HEK293T (cell line): ENCODE measurements at regions not wholly inside any gene's neighbourhood (a gene's known extent, or its start where the extent isn't known, plus 50 kb on each side); places are given as distances from the start of the nearest gene placed in this dataset.

ENCODE experiments used
- BHLHE40 ChIP-seq: fragments of 450-650 bp; IDR thresholded peaks from 2 replicates; pipeline ENCODE4 v1.6.1; 2016; ENCODE audit warnings: mild to moderate bottlenecking, moderate library complexity, borderline replicate concordance
- ELF4 ChIP-seq: fragments of 450-650 bp; IDR thresholded peaks from 2 replicates; pipeline ENCODE4 v1.6.1; 2017; ENCODE audit warnings: antibody characterized with exemption
- L3MBTL2 ChIP-seq: fragments of 450-650 bp; conservative IDR thresholded peaks from 2 replicates; pipeline ENCODE4 v1.6.1; 2016; ENCODE audit warnings: mild to moderate bottlenecking

DNA sequence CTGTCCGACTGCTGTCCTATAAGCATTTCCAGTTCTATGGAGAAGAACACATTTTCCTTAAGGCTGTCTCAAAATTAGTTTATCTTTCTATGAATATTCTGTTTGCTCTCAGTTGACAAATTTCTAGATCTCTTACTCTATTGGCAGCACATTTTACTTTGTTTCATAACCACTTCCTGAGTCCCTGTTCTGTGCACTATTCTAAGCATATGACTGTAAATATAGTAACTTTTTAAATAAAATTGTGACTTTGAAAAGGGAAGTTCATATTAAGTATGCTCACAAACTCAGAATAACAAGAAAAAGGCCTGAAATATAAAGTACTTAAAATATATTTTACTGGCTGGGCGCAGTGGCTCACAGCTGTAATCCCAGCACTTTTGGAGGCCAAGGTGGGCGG lies 56.5 kb upstream of the HTR2A start:
- no peak for TF ChIP-seq ELF4
- TF ChIP-seq L3MBTL2 = no peak
- TF ChIP-seq BHLHE40 = no peak
